HuH-7.5 (cell line): ENCODE measurements at regions not wholly inside any gene's neighbourhood (a gene's known extent, or its start where the extent isn't known, plus 50 kb on each side); places are given as distances from the start of the nearest gene placed in this dataset.

Source experiments
- DNase-seq: peaks from one replicate; pipeline ENCODE4 v3.0.0; 2011; ENCODE audit warnings: low spot score

DNA sequence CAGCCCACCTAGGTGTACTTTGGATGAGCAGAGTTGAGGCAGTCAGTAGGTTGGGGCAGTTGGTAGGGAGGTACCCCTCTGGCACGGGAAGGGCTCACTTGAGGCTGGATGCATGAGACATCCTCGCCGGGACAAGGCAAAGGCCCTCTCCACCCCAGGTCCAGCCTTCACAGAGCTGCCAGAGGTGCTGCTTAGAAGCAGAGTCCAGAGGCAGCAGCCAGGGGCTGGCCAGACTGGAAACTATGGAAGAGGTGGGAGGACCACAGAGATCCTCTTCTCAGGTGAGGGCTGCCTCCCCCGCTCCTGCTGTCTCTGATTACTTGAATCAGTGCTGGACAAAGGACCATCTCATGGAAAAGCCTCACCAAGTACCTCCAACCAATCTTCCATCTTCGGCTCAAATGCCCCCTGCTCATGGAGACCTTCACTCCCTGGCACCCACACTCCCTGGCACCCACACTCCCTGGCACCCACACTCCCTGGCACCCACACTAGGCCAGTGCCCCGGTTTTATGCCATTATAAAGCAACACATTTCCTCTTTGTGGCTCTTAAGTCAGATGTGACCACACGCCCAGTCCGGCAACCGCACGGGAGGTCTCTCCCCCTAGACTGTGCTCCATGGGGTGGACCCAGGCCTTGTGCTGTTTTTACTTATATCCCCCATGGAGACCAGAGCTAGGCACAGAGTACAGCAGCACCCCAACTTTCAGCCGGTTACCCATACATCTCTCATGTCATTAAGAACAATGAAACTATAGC is 100.1 kb downstream of the YTHDF1 start:
- DNase-seq: no peak

- DNase-seq: no peak
These were observed 101.1 kb downstream of the YTHDF1 start for GRCh38 chr20:63114693-63115311.

DNA sequence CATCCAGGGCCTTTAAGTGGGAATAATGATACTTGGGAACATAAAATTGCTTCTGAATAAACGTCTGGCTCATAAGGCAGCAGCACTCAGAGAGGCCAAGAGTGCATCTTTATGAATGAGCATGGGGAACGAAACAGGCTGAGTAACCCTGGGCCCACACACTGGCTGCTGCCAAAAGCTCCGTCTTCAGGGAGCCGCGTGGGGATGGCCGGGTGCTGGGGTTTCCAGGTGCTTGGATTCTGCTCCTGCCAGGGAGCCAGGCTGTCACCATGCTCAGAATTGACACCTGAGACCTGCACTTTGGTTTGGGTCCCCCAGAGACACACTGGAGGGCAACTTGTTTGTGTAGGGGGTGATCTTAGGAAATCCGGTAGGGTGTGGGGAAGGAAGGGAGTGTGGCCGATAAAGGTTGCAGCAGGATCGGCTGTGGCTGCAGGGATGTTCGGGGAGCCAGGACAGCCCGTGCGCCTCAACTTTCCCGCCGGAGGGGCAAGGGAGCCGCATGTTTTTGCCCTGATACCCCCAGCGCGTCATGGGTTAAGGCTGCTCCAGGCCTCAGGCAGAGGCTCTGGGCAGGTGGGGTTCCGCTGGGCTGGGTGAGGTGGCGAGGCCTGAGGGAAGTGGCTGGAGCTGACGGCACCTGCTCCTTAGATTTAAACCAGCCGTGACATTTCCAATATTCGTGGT is 101.8 kb downstream of the YTHDF1 start:
- DNase-seq: no peak

DNA sequence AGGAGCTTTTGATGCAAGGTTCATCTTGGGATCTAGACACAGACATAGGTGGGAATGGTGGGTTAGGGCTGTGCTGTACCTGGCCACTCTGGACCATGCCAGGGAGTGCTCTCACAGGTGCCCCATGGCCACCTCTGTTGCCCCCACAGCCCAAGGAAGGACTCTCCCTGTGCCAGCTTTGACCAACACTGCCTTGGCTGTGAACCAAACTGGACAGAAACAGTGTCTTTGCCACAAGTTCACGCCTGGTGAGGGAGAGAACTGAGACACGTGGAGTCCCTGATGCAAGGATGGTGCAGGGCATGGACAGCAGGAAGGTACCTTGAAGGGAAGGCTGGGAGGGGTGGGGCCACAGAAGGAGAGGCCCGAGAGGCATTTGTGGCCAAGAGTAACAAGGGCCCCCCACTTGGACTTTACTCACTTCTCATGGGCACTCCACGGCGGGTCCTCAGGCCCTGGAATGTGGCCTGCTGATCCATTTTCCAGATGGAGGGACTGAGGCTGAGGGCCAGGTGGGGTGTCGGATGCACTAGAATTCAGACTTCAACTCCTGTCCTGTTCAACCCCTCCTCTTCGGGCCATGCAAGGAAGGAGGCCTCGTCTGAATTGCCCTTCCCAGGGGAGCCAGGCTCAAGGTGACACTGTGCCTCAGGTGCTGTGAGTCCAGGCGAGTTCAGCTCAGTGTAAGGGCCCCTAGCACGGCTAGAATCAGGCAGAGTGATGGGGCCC is 103.3 kb downstream of the YTHDF1 start:
- no peak for DNase-seq

- DNase-seq: no peak
These were observed 101.5 kb upstream of the BHLHE23 start for GRCh38 chr20:63108247-63108646.

DNA sequence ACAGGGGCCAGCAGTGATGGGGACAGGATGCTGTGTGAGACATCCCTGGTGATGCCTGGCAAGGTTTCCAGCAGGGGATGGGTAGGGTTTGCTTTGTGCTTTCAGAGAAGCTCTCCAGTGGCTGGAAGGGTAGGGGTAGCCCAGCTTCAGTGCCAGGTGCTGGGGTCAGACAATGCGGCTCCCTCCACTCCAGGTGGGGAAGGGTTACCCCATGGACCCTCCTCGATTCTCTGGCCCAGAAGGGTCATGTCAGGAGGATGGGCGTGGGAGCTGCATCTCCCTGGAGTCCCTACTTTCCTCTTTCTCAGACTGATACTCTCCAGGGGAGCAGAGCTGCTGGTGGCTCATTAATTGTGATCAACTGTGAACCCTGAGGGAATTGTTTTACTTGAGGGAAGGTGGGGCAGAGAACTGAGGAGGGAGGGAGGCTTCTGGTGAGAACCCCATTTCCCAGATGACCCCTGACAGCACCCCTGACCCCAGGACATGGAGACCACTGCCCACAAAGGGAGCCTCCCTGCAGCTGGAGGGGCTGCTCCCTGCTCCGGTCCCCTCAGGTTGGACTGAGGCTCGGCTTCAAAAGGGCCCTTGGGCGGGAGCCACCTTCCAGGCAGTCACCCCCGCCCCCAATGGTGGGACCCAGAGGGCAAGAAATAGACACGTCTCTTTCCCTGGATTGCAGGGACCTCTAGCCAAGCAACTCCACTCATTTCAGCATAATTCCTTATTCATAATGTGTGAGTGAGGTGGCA is 100.9 kb upstream of the BHLHE23 start:
- DNase-seq: no peak

DNA sequence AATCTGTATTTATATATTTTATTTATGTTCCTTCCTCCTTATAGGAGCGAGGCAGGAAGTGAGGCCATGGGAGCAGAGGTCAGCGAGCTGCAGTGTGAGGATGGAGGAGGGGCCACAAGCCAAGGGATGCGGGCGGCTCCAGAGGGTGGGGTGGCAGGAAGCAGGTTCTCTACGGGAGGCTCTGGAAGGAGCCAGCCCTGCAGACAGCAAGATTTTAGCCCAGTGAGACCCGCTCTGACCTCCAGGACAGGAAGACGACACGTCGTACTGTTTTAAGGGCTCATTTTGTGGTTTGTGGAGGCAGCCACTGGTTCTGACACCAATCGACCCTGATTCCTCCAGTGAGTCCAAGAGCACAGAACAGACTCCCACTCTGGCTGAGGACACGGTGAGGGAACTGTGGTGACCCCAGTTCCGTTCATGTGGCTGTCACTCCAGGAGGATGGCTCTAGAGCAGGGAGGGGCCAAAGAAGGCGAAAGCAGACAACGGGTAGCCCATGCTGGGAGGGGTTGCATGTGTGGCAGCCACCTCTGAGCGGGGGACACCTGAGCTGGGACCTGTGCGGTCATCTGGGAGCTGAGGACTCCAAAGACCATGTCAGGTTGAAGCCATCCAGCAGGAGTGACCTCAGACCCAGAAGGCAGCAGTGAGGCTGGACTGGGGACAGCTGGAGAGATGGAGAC is 100.1 kb upstream of the BHLHE23 start:
- DNase-seq: no peak

DNA sequence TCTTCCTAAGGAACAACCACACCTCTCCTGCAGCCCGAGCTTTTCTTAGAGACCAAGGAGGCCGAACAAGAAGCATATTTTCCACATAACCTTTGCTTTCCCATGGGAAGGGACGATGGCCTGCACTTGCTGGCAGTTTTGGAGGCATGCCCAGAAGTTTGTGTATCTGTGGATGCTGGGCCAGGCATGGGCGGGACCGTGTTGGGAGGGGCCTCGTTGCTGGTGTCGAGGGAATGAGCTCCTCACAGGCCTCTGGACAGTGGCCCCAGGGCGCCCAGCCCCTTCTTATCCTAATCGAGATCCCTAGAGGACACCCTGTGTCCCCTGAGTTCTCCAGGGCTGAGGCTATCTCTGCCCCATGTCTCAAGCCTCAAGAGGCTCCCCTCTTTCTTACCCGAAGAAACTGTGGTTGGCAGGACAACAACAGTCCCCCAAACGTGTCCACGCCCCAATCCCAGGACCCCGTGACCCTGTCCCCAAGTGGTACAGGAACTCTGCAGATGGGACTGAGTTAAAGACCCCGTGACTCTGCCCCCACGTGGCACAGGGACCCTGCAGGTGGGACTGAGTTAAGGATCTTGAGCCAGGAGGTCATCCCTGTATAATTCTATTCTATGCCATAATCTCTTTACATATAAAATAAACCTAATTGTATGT is 99.5 kb upstream of the BHLHE23 start:
- DNase-seq: no peak

DNA sequence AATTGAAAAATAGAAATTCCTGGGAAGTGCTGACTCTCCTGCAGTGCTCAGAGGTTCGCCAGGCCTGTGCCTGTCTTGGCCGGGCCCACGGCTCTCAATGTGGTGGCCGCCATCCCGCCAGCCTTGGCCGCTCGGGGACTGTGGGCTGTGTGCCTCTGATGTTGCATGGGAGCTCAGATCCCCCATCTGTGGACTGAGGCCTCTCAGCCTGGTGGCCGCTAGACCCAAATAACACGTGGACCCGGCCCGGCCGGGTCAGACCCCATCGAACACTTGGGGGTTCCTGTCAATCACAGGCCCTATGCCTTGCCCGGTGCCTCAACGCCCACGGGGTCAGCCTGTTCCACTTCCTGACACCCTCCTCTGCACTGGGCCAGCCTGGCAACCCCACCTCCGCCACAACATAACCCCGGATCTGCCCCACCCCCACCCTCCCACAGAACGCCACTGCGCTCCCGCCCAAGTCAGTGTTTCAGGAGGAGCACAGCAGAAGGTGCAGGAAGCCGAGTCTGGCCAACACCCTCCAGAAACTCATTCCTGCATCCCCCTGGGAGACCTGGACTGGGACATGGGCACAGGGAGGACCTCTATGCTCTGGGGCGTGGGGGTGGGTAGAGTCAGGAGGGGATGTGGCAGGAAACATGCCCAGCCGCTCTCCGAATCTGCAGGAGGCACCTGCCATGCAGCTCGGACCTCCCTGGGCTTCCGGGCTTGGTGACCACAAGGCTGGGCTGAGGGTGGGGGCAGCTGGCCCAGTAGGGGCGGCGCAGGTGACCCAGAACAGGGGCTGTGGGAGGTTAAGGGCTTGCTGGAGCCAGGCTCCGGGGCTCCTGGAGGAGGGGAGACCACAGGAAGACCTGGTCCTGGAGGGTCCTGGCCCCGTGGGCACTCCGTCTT is 98.7 kb upstream of the BHLHE23 start:
- DNase-seq: no peak

DNA sequence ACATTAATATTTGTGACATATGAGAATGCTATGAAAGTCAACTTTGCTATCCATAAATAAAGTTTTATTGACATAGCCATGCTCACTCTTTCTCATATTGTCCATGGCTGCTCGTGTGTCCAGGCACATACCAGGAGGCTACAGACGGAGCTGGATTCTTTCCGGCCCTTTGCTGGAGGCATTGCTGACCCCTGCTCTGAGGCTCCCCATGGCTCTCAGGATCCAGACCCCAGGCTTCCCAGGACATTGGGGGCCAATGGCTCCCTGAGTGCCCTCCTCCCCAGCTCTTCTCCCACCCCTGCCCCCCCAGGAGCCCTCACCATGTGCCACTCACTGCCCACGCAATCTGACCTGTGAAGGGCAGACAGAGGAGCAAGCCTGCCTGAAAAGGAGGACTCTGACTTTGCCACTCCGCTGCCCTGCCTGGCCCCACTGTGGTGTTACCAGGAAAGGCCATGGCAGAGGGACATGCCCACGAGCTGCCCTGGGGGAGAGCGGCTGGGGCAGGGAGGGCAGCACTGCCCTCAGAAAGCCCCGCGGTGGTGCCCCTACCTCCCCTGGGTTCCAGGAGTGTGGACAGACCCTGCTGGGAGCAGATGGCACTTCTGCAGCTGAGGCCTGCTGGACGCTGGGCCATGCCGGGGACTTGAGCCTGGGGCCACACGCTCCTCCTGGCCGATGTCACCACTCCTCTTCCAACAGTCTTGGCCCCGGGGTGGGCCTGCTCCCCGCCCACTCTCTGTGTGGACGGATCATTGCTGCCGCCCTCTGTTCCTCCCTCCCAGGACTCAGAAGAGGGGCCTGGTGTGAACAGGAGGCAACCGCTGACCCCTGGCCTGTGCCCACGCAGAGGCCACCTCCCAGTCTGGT is 97.8 kb upstream of the BHLHE23 start:
- DNase-seq: no peak

DNA sequence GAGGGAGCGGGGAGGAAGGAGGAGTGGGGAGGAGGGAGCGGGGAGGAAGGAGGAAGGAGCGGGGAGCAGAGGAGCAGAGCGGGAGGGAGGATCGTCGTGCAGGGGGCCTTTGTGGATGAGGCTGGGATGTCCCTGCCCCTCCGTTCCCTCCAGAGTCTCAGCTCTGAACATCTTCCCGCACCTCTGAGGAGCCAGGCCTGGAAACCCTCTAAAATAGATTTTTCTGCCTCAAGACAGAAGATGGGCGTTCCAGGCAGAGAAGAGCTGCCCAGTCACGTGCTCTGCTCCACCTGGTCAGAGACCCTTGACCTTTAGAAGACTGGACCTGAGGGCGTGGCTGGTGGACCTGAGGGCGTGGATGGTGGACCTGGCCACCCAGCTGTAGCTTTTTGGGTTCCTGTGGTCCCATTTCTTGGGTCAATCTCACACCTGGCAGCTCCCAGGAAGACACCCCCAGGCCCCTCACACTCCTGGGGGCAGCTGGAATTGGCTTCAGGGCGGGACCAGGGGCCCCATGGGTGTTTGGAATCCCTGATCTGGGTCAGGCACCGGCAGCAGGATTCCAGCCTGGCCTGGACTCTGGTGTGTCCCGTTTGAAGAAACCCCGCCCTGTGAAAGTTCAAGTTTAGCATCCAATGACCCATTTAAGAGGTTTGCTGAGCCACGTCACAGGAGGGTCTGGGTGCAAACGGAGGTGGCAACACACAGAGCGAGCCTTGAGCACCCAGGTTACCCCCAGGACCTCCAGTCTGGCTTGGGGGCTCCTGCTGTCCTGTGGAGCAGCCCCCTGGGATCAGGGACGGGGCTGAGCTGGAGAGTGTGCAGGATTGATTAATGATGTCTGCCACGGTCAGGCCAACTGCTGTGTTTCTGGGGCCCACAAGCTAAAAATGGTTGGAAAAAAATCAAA is 96.9 kb upstream of the BHLHE23 start:
- no peak for DNase-seq

DNA sequence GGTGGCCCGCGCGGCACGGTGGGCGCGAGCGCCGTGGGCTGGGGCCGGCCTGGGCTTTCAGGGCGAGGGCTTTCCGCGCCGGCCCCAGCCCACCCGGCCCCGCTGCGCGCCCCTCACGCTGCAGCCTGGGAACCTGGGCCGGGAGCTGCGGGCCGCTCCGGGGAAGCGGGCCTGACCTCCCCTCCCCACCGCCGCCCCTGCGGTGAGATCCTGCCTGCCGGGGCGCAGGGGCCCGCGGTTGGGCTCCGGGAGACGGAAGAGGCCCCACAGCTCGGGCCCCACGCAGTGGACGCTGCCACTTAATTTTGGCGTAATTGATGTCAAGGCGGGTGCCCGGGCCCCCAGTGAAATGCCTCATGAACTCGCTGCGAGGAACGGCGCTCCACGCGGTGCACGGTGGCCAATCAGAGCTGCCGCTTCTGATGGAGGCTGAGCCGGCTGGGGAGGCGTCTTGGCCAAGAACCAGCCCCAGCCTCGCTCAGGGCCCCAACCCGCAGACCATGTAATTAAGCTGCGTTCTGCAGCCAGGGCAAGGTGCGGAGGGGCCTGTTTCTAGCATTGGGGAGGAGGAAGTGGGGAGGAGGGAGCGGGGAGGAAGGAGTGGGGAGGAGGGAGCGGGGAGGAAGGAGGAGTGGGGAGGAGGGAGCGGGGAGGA is 96.1 kb upstream of the BHLHE23 start:
- no peak for DNase-seq

GRCh38 chr20:63101781-63102720 is 95.3 kb upstream of the BHLHE23 start:
- DNase-seq: no peak

DNA sequence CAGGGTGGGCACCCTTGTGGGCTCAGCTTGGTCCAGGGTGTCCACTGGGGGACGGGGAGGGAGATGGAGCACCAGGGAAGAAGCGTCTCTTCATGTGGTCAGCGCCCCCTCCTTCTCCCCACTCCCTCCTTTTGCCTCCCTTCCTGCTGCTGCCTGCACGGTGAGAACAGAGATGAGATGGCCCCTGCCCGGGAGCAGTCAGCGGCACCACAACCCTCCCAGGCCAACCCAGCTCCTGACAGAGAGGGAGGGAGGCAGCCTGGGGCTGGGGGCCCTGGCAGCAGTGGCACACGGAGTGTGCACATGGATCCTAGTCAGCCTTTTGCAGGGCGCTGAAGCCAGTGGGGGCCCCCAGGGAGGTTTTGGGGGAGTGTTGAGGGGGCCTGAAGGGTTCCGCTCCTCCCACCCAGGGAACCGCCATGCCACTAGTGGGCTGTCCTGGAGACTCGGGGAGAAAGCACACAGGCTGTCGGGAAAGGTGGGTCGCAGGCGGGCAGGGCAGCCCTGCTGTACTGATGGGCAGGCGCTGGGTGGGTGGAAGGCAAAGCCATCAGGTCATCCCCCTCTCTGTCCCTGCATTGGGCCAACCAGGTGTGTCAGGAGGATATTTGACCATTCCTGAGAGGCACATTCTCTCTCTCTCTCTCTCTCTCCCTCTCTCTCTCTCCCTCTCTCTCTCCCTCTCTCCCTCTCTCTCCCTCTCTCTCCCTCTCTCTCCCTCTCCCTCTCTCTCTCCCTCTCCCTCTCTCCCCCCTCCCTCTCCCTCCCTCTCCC is 94.3 kb upstream of the BHLHE23 start:
- no peak for DNase-seq
